Lower lobe of right lung (tissue), 2 donors: ENCODE measurements at regions not wholly inside any gene's neighbourhood (a gene's known extent, or its start where the extent isn't known, plus 50 kb on each side); places are given as distances from the start of the nearest gene placed in this dataset.

Experiments used
- ATAC-seq, 2 donors: fragments of 200-7000 bp; cut with Tn5 transposase; one replicate each; pipeline ENCODE4 v1.9.1; 2020 to 2022; ENCODE audit warnings: mild to moderate bottlenecking in 2 of 2, moderate library complexity in 2 of 2
- DNase-seq: peaks from one replicate; pipeline ENCODE4 v3.0.0-alpha.2; 2020
- H3K27ac ChIP-seq: fragments of 200-600 bp; one replicate; pipeline ENCODE4 v1.8.0; 2022
- H3K27me3 ChIP-seq: fragments of 200-600 bp; one replicate; pipeline ENCODE4 v1.8.0; 2022; ENCODE audit warnings: low read depth
- H3K36me3 ChIP-seq: fragments of 200-600 bp; one replicate; pipeline ENCODE4 v1.8.0; 2022; ENCODE audit warnings: mild to moderate bottlenecking
- H3K4me1 ChIP-seq: fragments of 200-600 bp; one replicate; pipeline ENCODE4 v1.8.0; 2022
- H3K4me3 ChIP-seq: fragments of 200-600 bp; one replicate; pipeline ENCODE4 v1.8.0; 2022; ENCODE audit warnings: mild to moderate bottlenecking
- H3K9me3 ChIP-seq: fragments of 200-600 bp; one replicate; pipeline ENCODE4 v1.8.0; 2022
- intact Hi-C: fragments of 100-400 bp; cut with DNase I; formaldehyde crosslinking; loops from one replicate; pipeline ENCODE4 v1.11.0; 2022
- TF ChIP-seq, protein P1 (sequence below): fragments of 200-600 bp; IDR thresholded peaks from one replicate; pipeline ENCODE4 v1.8.0; 2022; ENCODE audit warnings: antibody characterized with exemption, mild to moderate bottlenecking
- donor health status: DM: no; HTN: yes; CAD: no; lungs with severe emphysema.

DNA sequence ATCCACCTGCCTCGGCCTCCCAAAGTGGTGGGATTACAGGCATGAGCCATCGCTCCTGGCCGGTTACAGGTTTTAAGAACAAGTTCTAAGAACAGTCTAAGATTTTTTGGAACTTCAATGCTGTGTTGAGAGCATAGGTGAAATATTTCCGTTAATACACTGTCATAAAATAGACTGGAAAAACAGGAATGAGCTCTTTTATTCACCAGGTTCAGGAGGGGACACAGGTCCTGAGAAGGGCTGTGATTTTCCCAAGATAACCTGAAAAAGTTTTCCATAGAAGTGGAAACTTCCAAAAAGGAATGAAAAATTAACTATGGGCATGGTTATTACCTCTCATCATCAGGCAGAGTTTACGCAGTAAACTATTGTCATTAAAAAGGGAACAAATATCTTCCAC lies 97.6 kb upstream of the TMEM178A start:
- no peaks in the 10 kb centered on the region for H3K27me3 ChIP-seq
- DNase-seq (no peak), ATAC-seq (no peak)
- peaks cover 12% of the 10 kb centered on the region for H3K9me3 ChIP-seq
- no peak overlapping the region for H3K4me3 ChIP-seq
- TF ChIP-seq, protein P1, sequence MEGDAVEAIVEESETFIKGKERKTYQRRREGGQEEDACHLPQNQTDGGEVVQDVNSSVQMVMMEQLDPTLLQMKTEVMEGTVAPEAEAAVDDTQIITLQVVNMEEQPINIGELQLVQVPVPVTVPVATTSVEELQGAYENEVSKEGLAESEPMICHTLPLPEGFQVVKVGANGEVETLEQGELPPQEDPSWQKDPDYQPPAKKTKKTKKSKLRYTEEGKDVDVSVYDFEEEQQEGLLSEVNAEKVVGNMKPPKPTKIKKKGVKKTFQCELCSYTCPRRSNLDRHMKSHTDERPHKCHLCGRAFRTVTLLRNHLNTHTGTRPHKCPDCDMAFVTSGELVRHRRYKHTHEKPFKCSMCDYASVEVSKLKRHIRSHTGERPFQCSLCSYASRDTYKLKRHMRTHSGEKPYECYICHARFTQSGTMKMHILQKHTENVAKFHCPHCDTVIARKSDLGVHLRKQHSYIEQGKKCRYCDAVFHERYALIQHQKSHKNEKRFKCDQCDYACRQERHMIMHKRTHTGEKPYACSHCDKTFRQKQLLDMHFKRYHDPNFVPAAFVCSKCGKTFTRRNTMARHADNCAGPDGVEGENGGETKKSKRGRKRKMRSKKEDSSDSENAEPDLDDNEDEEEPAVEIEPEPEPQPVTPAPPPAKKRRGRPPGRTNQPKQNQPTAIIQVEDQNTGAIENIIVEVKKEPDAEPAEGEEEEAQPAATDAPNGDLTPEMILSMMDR = no peak
- intact Hi-C loops = no loop called here
- peaks cover 22% of the 10 kb centered on the region for H3K4me1 ChIP-seq
- H3K27ac ChIP-seq = no peak overlapping the region
- H3K36me3 ChIP-seq = no peaks in the 10 kb centered on the region

- intact Hi-C loops = no loop called here
- Histone ChIP-seq H3K36me3 (no peaks in the 10 kb centered on the region), H3K9me3 (peaks cover 7% of the 10 kb centered on the region), H3K4me1 (peaks cover 22% of the 10 kb centered on the region), H3K27ac (no peak overlapping the region), H3K4me3 (no peak overlapping the region), H3K27me3 (no peaks in the 10 kb centered on the region)
- TF ChIP-seq, protein P1 = no peak
- ATAC-seq (no peak), DNase-seq (no peak)
These were observed 97.1 kb upstream of the TMEM178A start for GRCh38 chr2:39568561-39569006.

DNA sequence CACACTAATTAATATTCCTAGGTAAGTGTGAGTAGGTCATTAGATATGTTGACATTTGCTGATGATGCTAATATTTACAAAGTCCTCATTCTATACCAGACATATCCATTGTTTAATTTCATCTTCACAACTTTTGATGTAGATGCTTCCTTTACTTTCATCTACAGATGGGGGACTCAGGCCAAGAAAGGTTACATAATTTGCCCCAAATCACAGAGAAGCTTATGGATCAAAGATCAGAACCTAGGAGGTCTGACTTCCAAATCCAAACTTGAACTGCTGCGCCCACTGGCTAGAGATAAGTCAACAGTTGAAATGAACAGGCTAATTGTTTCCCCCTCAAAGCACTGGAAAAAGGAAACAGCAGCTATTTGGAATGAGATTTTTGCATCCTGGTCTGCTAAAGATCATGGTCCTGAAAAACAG lies 95.6 kb upstream of the TMEM178A start:
- no peaks in the 10 kb centered on the region for H3K27me3 ChIP-seq
- TF ChIP-seq, protein P1 = no peak
- ATAC-seq (no peak), DNase-seq (no peak)
- intact Hi-C loops = no loop called here
- peaks cover 22% of the 10 kb centered on the region for H3K4me1 ChIP-seq
- no peaks in the 10 kb centered on the region for H3K36me3 ChIP-seq
- H3K4me3 ChIP-seq = no peak overlapping the region
- H3K27ac ChIP-seq = no peak overlapping the region
- H3K9me3 ChIP-seq = no peaks in the 10 kb centered on the region

DNA sequence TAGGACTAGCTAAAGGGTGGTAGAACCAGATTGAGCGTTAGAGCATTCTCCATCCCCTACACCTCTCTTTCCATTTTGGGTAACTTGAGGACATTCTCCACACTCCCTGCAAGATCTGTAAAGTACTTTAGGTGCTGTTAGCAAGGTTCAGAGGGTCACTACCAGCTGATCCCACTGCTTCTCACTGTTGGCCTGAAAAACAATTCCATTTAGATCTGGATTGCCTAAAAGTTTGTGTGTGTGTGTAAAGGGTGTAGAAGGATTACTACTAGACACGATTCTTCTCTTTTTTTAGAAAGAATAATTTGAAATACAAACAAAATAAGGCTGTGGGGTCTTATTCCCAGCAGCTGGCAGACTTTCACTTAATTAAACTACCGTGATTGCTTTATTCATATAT lies 95.1 kb upstream of the TMEM178A start:
- ATAC-seq (no peak), DNase-seq (no peak)
- Histone ChIP-seq H3K4me3 (no peak overlapping the region), H3K27ac (no peak overlapping the region), H3K27me3 (no peaks in the 10 kb centered on the region), H3K36me3 (no peaks in the 10 kb centered on the region), H3K9me3 (no peaks in the 10 kb centered on the region), H3K4me1 (peaks cover 22% of the 10 kb centered on the region)
- intact Hi-C loops = no loop called here
- TF ChIP-seq, protein P1 = no peak

DNA sequence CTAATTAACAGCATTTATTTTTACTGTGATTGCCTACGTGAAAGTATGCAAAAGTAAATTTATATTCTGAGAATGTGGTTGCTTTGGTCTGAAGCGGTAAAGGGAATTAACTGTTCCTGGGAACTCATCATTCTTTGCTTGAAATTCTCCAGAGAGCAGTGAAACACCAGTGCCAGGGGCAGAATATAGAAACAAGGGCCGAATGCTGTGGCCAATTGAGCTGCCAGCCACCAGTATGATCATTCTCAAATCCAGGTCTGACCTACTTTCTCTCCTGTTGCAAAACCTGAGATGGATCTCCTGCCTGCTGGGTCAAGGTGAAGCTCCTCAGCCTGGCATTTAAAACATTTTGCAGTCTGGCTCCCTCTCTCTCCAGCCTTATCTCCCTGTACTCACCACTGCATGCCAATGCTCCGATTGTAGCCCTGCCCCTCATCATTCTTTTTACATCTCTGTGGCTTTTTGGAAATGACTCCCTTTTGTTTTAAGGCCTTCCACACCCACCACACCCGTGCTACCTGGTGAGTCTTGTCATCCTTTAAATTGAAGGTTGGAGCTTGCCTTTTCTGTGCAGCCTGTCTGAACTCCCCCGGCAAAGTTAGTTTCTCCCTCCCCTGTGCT lies 94.5 kb upstream of the TMEM178A start:
- Histone ChIP-seq H3K27me3 (no peaks in the 10 kb centered on the region), H3K4me3 (no peak overlapping the region), H3K36me3 (no peaks in the 10 kb centered on the region), H3K4me1 (peaks cover 22% of the 10 kb centered on the region), H3K27ac (no peak overlapping the region), H3K9me3 (no peaks in the 10 kb centered on the region)
- intact Hi-C loops = no loop called here
- DNase-seq = no peak
- ATAC-seq = no peak
- TF ChIP-seq, protein P1 = no peak
